IMR-90 (cell line): ENCODE measurements at regions not wholly inside any gene's neighbourhood (a gene's known extent, or its start where the extent isn't known, plus 50 kb on each side); places are given as distances from the start of the nearest gene placed in this dataset.

Source experiments
- ATAC-seq: fragments of 200-7000 bp; cut with Tn5 transposase; 2 replicates; pipeline ENCODE4 v1.9.1; 2020; ENCODE audit warnings: low read depth, mild to moderate bottlenecking, moderate library complexity
- BruUV-seq: library from RNA; stranded (reverse); fragments of 400-500 nt; replicated peaks from 2 replicates; lab custom pipeline; 2021; lab: Mats Ljungman, UMichigan
- CTCF ChIA-PET: fragments of 300-600 bp; formaldehyde crosslinking; extraction: SDS; loops from one replicate; lab custom pipeline; 2021; ENCODE audit warnings: antibody characterized with exemption; lab: Yijun Ruan, JAX
- POLR2A ChIA-PET: fragments of 300-600 bp; sonication (Branson Sonifier 250); formaldehyde crosslinking; loops from one replicate; lab custom pipeline; 2022; ENCODE audit warnings: antibody characterized with exemption; ENCODE audit not compliant: unreplicated experiment; lab: Charles Lee
- DNase-seq: peaks from one replicate; pipeline ENCODE4 v3.0.0; 2013
- H2AFZ ChIP-seq: replicated peaks from 2 replicates; pipeline ENCODE3; 2013; ENCODE audit warnings: low read length, mild to moderate bottlenecking; ENCODE audit not compliant: poor library complexity
- H2AK5ac ChIP-seq: 2 replicates; pipeline ENCODE4 v1.6.1; 2013; ENCODE audit warnings: low read depth, low read length, inconsistent platforms
- H2AK9ac ChIP-seq: replicated peaks from 2 replicates; pipeline ENCODE3; 2013; ENCODE audit warnings: mild to moderate bottlenecking, low read depth, low read length, moderate library complexity; ENCODE audit not compliant: poor library complexity
- H2BK120ac ChIP-seq: 2 replicates; pipeline ENCODE4 v1.6.1; 2013; ENCODE audit warnings: low read depth, low read length, inconsistent platforms
- H2BK15ac ChIP-seq: 3 replicates; pipeline ENCODE4 v1.6.1; 2013; ENCODE audit warnings: low read depth, low read length, inconsistent platforms
- H2BK20ac ChIP-seq: 2 replicates; pipeline ENCODE4 v1.6.1; 2013; ENCODE audit warnings: low read depth, mild to moderate bottlenecking, inconsistent platforms, low read length, moderate library complexity
- H2BK5ac ChIP-seq: 2 replicates; pipeline ENCODE4 v1.6.1; 2013; ENCODE audit warnings: mild to moderate bottlenecking, low read depth, low read length, inconsistent platforms; ENCODE audit not compliant: poor library complexity, severe bottlenecking
- H3K14ac ChIP-seq: replicated peaks from 2 replicates; pipeline ENCODE4 v1.6.1; 2013; ENCODE audit warnings: low read depth, low read length, inconsistent platforms
- H3K18ac ChIP-seq: 2 replicates; pipeline ENCODE4 v1.6.1; 2013; ENCODE audit warnings: low read depth, low read length, control low read depth
- H3K23ac ChIP-seq: 2 replicates; pipeline ENCODE4 v1.6.1; 2013; ENCODE audit warnings: low read depth, low read length, inconsistent platforms
- H3K27ac ChIP-seq: 2 replicates; pipeline ENCODE4 v1.5.1; 2013; ENCODE audit warnings: mild to moderate bottlenecking, control low read depth, low read length; ENCODE audit not compliant: insufficient read depth
- H3K27me3 ChIP-seq: 2 replicates; pipeline ENCODE4 v1.6.1; 2013; ENCODE audit warnings: low read length; ENCODE audit not compliant: control insufficient read depth, insufficient read depth
- H3K36me3 ChIP-seq: 2 replicates; pipeline ENCODE4 v1.6.1; 2013; ENCODE audit warnings: low read length, mixed read lengths; ENCODE audit not compliant: control insufficient read depth, insufficient read depth
- H3K4ac ChIP-seq: 2 replicates; pipeline ENCODE4 v1.6.1; 2013; ENCODE audit warnings: low read depth, low read length, inconsistent platforms
- H3K4me1 ChIP-seq: 2 replicates; pipeline ENCODE4 v1.6.1; 2013; ENCODE audit warnings: low read length, mixed read lengths; ENCODE audit not compliant: control insufficient read depth, insufficient read depth
- H3K4me2 ChIP-seq: 2 replicates; pipeline ENCODE4 v1.6.1; 2013; ENCODE audit warnings: low read depth, mild to moderate bottlenecking, control low read depth, low read length, moderate library complexity
- H3K4me3 ChIP-seq: 2 replicates; pipeline ENCODE4 v1.5.1; 2013; ENCODE audit warnings: low read depth, mild to moderate bottlenecking, control low read depth, low read length, moderate library complexity; ENCODE audit not compliant: insufficient read depth
- H3K56ac ChIP-seq: 2 replicates; pipeline ENCODE4 v1.6.1; 2013; ENCODE audit warnings: low read length, inconsistent platforms; ENCODE audit not compliant: insufficient read depth; ENCODE audit errors: extremely low read depth
- H3K79me1 ChIP-seq, 2 experiments: 2 replicates each; pipeline ENCODE4 v1.6.1; 2013; ENCODE audit warnings: low read length in 2 of 2, inconsistent platforms in 1 of 2, low read depth in 1 of 2
- H3K9ac ChIP-seq: 2 replicates; pipeline ENCODE4 v1.6.1; 2013; ENCODE audit warnings: low read depth, low read length, control low read depth
- H3K9me1 ChIP-seq: 2 replicates; pipeline ENCODE4 v1.6.1; 2013; ENCODE audit warnings: low read length, inconsistent platforms; ENCODE audit not compliant: insufficient read depth
- H3K9me3 ChIP-seq: 2 replicates; pipeline ENCODE4 v1.6.1; 2013; ENCODE audit warnings: low read length; ENCODE audit not compliant: control insufficient read depth, insufficient read depth
- H4K20me1 ChIP-seq: 2 replicates; pipeline ENCODE4 v1.6.1; 2013; ENCODE audit warnings: low read length, inconsistent platforms; ENCODE audit not compliant: insufficient read depth
- H4K5ac ChIP-seq: 2 replicates; pipeline ENCODE4 v1.6.1; 2013; ENCODE audit warnings: mild to moderate bottlenecking, low read depth, low read length, control low read depth
- H4K8ac ChIP-seq, 2 experiments: 2 replicates each; pipeline ENCODE4 v1.6.1; 2013; ENCODE audit warnings: low read depth in 2 of 2, low read length in 2 of 2, control low read depth in 1 of 2, inconsistent platforms in 1 of 2
- H4K91ac ChIP-seq: 2 replicates; pipeline ENCODE4 v1.6.1; 2013; ENCODE audit warnings: low read depth, low read length, inconsistent platforms; ENCODE audit not compliant: insufficient read depth
- BHLHE40 ChIP-seq: fragments of 150-350 bp; IDR thresholded peaks from 2 replicates; pipeline ENCODE4 v1.6.1; 2016; ENCODE audit warnings: mild to moderate bottlenecking, low read depth, low read length
- CEBPB ChIP-seq: IDR thresholded peaks from 2 replicates; pipeline ENCODE4 v1.6.1; 2012; ENCODE audit warnings: low read depth, low read length, improper control_type of control experiment
- CTCF ChIP-seq: conservative IDR thresholded peaks from 2 replicates; pipeline ENCODE4 v1.5.1; 2012; ENCODE audit warnings: mild to moderate bottlenecking, low read depth, low read length, improper control_type of control experiment
- ELK1 ChIP-seq: fragments of 150-350 bp; IDR thresholded peaks from 2 replicates; pipeline ENCODE4 v1.6.1; 2016; ENCODE audit warnings: low read depth, mild to moderate bottlenecking, low read length, moderate library complexity, borderline replicate concordance
- MAFK ChIP-seq: IDR thresholded peaks from 2 replicates; pipeline ENCODE4 v1.6.1; 2012; ENCODE audit warnings: low read depth, low read length, improper control_type of control experiment
- MXI1 ChIP-seq: IDR thresholded peaks from 2 replicates; pipeline ENCODE4 v1.6.1; 2012; ENCODE audit warnings: low read depth, mild to moderate bottlenecking, low read length, moderate library complexity, borderline replicate concordance
- NFE2L2 ChIP-seq: fragments of 150-350 bp; IDR thresholded peaks from 2 replicates; pipeline ENCODE4 v1.6.1; 2016; ENCODE audit warnings: low read depth, mild to moderate bottlenecking, low read length
- POLR2A ChIP-seq: IDR thresholded peaks from 2 replicates; pipeline ENCODE4 v1.6.1; 2012; ENCODE audit warnings: mild to moderate bottlenecking, low read depth, low read length
- RAD21 ChIP-seq: IDR thresholded peaks from 2 replicates; pipeline ENCODE4 v1.6.1; 2012; ENCODE audit warnings: low read length, improper control_type of control experiment
- RCOR1 ChIP-seq: IDR thresholded peaks from 2 replicates; pipeline ENCODE4 v1.6.1; 2012; ENCODE audit warnings: mild to moderate bottlenecking, low read length, improper control_type of control experiment; ENCODE audit not compliant: insufficient replicate concordance
- RFX5 ChIP-seq: IDR thresholded peaks from 2 replicates; pipeline ENCODE4 v1.8.0; 2012; ENCODE audit warnings: low read depth, mild to moderate bottlenecking, low read length, moderate library complexity
- SMC3 ChIP-seq: fragments of 150-350 bp; IDR thresholded peaks from 2 replicates; pipeline ENCODE4 v1.6.1; 2016; ENCODE audit warnings: low read depth, mild to moderate bottlenecking, antibody characterized with exemption, low read length, moderate library complexity
- USF2 ChIP-seq: fragments of 150-350 bp; IDR thresholded peaks from 2 replicates; pipeline ENCODE4 v1.6.1; 2017; ENCODE audit warnings: mild to moderate bottlenecking, antibody characterized with exemption, low read length, low read depth
- WGBS, 2 experiments: methylation state at CpG; one replicate each; pipeline versions ENCODE4 v1.1.5 to v1.1.7; 2013; ENCODE audit warnings: missing lambda C conversion rate in 2 of 2; ENCODE audit not compliant: insufficient read length in 1 of 2; ENCODE audit errors: extremely low coverage in 2 of 2; 5-methylcytosine and 5-hydroxymethylcytosine counted together
- dilution Hi-C: fragments of 300-500 bp; cut with HindIII; formaldehyde crosslinking; loops from one replicate; pipeline ENCODE4 v1.14.3; 2018; ENCODE audit warnings: low sequenced_read_pairs; ENCODE audit not compliant: unreplicated experiment
- in situ Hi-C: fragments of 300-500 bp; cut with MboI; formaldehyde crosslinking; loops from 3 replicates; pipeline ENCODE4 v1.14.3; 2019; ENCODE audit warnings: low sequenced_read_pairs, inconsistent platforms, mixed read lengths
- intact Hi-C: fragments of 100-400 bp; cut with micrococcal nuclease; formaldehyde crosslinking; loops from 2 replicates; pipeline ENCODE4 v1.10.0; 2022

- Histone ChIP-seq H2BK20ac (no peak overlapping the region), H3K14ac (no peak overlapping the region), H2BK5ac (no peak overlapping the region), H3K9ac (no peak overlapping the region), H3K9me1 (no peaks in the 10 kb centered on the region), H3K23ac (no peak overlapping the region), H3K79me1 (no peaks in the 10 kb centered on the region), H3K56ac (no peak overlapping the region), H3K4me3 (no peak overlapping the region), H2AK9ac (no peak overlapping the region), H3K36me3 (no peaks in the 10 kb centered on the region), H3K27ac (no peak overlapping the region), H2AFZ (no peak overlapping the region), H3K27me3 (no peaks in the 10 kb centered on the region), H3K18ac (no peak overlapping the region), H4K5ac (no peak overlapping the region), H2BK15ac (no peak overlapping the region), H4K91ac (no peak overlapping the region), H3K4ac (no peak overlapping the region), H4K20me1 (no peaks in the 10 kb centered on the region), H2BK120ac (no peak overlapping the region), H4K8ac (no peak overlapping the region), H3K4me1 (peaks cover 2% of the 10 kb centered on the region), H3K4me2 (no peak overlapping the region), H3K9me3 (no peaks in the 10 kb centered on the region; the same call in 1 of the 2 replicates), H2AK5ac (no peak overlapping the region)
- in situ Hi-C loops (no loop called here), dilution Hi-C loops (no loop called here), intact Hi-C loops (loop anchor here (5.0 kb wide), 1 partner anchor 508 kb away; no protein-coding TSS in a partner anchor)
- WGBS, 2 experiments, result no CpG with 5 or more reads among the region's 2 CpGs
- no TSS peak for BruUV-seq
- DNase-seq, result no peak
- no peak for TF ChIP-seq USF2
- no peak for TF ChIP-seq BHLHE40
- no peak for TF ChIP-seq RAD21
- no peak for TF ChIP-seq POLR2A
- no peak for TF ChIP-seq MAFK
- TF ChIP-seq ELK1, result no peak
- no peak for TF ChIP-seq CTCF
- TF ChIP-seq SMC3, result no peak
- no peak for TF ChIP-seq NFE2L2
- TF ChIP-seq MXI1, result no peak
- no peak for TF ChIP-seq CEBPB
- no peak for TF ChIP-seq RCOR1
- no peak for TF ChIP-seq RFX5
- ChIA-PET POLR2A (interaction anchor here (0.7 kb wide), 1 partner anchor 18 kb away, joined by 5 read pairs; no protein-coding TSS in a partner anchor), CTCF (interaction anchor here (0.6 kb wide), 1 partner anchor 214 kb away, joined by 3 read pairs; no protein-coding TSS in a partner anchor)
- no peak for ATAC-seq
Measured at GRCh38 chr5:68454766-68455165, 239.2 kb downstream of the PIK3R1 start.
